Duodenal mucosa (tissue), 2 donors: ENCODE measurements at regions not wholly inside any gene's neighbourhood (a gene's known extent, or its start where the extent isn't known, plus 50 kb on each side); places are given as distances from the start of the nearest gene placed in this dataset.

Experiments
- H3K27ac ChIP-seq: one replicate; pipeline ENCODE4 v1.7.0; 2013; ENCODE audit warnings: low read depth, low read length
- H3K27me3 ChIP-seq, 2 donors: one replicate each; pipeline ENCODE4 v1.7.0; 2013; ENCODE audit warnings: low read length in 2 of 2, control low read depth in 1 of 2; ENCODE audit not compliant: insufficient read depth in 2 of 2, control insufficient read depth in 1 of 2
- H3K36me3 ChIP-seq, 2 donors: one replicate each; pipeline ENCODE4 v1.7.0; 2013; ENCODE audit warnings: low read length in 2 of 2, control low read depth in 1 of 2; ENCODE audit not compliant: insufficient read depth in 2 of 2, control insufficient read depth in 1 of 2
- H3K4me1 ChIP-seq, 2 donors: one replicate each; pipeline ENCODE4 v1.7.0; 2013; ENCODE audit warnings: low read length in 2 of 2, control low read depth in 1 of 2; ENCODE audit not compliant: insufficient read depth in 2 of 2, control insufficient read depth in 1 of 2
- H3K4me3 ChIP-seq, 2 donors: one replicate each; pipeline ENCODE4 v1.7.0; 2013; ENCODE audit warnings: low read length in 2 of 2, low read depth in 1 of 2
- H3K9ac ChIP-seq, 2 donors: one replicate each; pipeline ENCODE4 v1.7.0; 2013; ENCODE audit warnings: low read length in 2 of 2, low read depth in 1 of 2
- H3K9me3 ChIP-seq, 2 donors: one replicate each; pipeline ENCODE4 v1.7.0; 2013; ENCODE audit warnings: low read length in 2 of 2, control low read depth in 1 of 2; ENCODE audit not compliant: control insufficient read depth in 1 of 2

DNA sequence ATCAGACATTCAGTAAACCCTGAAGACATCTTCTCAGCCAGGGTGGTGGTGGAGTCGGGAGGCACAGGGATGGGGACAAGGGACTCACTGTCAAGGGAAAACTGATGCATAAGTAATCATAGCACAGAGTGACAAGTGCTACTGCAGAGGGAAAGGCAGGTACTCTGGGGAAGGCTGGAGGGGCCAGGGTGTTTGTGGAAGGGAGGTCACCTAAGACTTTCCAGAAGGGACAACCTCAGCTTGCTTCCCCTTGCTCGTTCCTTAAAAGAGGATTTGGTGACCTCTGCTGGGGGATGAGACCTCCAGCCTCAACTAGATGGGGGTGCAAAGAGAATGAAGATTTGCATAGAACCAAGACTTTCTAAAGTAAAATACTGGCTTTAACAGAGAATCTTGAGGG lies 99.5 kb downstream of the SLC4A3 start:
- no peak overlapping the region for H3K27ac ChIP-seq
- H3K4me3 ChIP-seq: no peak overlapping the region
- no peak overlapping the region for H3K9ac ChIP-seq
- no peaks in the 10 kb centered on the region for H3K9me3 ChIP-seq
- peaks cover 0 to 4% of the 10 kb centered on the region in 2 donors for H3K27me3 ChIP-seq
- no peaks in the 10 kb centered on the region for H3K36me3 ChIP-seq
- no peaks in the 10 kb centered on the region for H3K4me1 ChIP-seq

DNA sequence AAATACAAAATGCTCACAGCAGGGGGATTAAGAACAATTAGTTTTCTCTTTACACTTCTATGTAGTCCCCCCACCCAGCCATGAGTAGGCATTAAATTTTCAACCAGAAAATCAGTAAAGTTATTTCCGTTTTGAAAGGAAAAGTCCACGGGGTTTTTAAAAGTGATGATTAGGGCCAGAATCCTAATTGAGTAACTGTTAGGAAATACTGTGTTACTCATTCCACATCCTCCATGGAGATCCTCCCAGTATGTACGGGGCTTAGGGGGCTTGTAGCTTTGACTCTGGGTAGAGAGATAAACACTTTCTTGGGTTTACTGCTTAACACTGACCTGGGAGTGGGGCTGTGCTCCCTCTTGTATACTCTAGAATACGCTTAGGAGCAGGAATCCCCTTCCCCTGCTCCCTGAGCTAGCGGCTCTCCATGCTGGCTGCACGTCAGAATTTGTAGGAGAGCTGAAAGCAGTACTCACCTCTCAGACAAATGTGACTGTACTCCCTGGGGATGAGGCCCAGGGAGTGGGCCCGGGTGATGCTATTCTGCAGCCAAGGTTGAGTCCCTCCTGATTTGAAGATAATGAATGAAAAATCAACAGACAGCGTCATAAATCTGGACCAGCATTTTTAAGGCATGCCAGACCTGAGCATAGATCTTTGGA lies 100.5 kb downstream of the SLC4A3 start:
- Histone ChIP-seq H3K36me3 (no peaks in the 10 kb centered on the region), H3K9me3 (no peaks in the 10 kb centered on the region), H3K27ac (no peak overlapping the region), H3K27me3 (peaks cover 0 to 4% of the 10 kb centered on the region in 2 donors), H3K4me3 (no peak overlapping the region), H3K4me1 (no peaks in the 10 kb centered on the region), H3K9ac (no peak overlapping the region)

DNA sequence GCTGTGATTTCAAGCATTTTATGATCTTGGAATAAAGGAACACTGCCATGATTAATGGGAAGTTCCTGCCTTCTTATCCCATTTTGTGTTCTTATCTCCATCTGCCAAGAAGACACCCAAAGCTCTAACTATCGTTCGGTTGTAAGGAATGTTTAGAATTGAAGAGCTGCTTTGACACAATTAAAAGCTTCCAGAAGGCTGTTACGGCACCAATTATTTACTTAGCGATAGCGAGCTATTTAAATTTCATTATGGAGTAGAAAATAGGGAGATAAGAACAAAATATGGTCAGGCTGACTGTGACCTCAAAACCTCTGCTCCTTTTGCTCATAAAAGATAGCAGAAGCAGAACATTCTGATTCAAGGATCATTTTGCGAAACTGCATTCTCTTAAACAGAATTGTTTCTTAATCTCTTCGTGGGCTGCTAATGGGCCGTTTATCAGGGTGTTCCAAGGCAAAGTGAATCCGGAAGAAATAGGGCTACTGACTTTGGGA lies 101.6 kb downstream of the SLC4A3 start:
- no peak overlapping the region for H3K4me3 ChIP-seq
- H3K9me3 ChIP-seq: no peaks in the 10 kb centered on the region
- H3K9ac ChIP-seq: no peak overlapping the region

DNA sequence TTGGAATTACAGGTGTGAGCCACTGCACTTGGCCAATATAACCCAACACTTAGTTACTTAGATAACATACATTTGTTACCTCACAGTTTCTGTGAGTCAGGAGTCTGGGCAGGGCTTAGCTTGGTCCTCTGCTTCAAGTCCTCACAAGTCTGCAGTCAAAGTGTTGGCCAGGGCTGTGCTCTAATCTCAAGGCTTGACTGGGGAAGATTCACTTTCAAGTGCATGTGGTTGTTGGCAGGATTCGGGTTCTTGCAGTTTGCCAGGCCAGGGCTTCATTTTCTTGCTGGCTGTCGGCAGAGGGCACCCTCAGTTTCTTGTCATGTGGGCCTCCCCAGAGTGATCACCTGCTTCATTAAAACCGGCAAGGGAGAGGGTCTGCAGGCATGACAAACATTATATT lies 103.7 kb downstream of the SLC4A3 start:
- peaks cover 0 to 4% of the 10 kb centered on the region in 2 donors for H3K27me3 ChIP-seq
- H3K36me3 ChIP-seq: no peaks in the 10 kb centered on the region
- H3K4me3 ChIP-seq: no peak overlapping the region
- no peak overlapping the region for H3K9ac ChIP-seq
- no peak overlapping the region for H3K27ac ChIP-seq
- no peaks in the 10 kb centered on the region for H3K4me1 ChIP-seq
- no peaks in the 10 kb centered on the region for H3K9me3 ChIP-seq

More for the DNA sequence above, 101.6 kb downstream of the SLC4A3 start:
- Histone ChIP-seq H3K27ac (no peak overlapping the region), H3K4me1 (no peaks in the 10 kb centered on the region), H3K36me3 (no peaks in the 10 kb centered on the region), H3K27me3 (peaks cover 0 to 4% of the 10 kb centered on the region in 2 donors)

DNA sequence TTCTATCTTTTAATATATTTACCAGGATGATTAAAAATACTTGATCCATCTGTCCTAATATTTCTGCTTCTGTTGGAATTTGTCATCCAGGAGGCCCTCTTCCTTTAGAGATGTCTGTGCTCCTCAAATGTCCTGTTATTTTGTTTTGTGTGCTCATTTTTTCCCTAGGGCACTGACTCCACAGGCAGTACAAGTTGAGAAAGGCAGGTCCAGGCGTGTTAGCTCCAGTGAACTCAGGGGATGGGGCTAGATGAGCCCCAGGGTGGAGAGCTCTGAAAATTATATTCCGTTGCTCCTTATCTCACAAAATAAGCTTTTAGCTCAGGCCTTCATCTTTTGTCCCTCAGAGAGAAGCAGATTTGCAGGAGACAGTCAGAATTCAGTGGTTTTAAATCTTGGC lies 105.7 kb downstream of the SLC4A3 start:
- Histone ChIP-seq H3K36me3 (no peaks in the 10 kb centered on the region), H3K27me3 (peaks cover 0 to 4% of the 10 kb centered on the region in 2 donors), H3K4me3 (no peak overlapping the region), H3K9me3 (no peaks in the 10 kb centered on the region), H3K4me1 (no peaks in the 10 kb centered on the region), H3K9ac (no peak overlapping the region), H3K27ac (no peak overlapping the region)

DNA sequence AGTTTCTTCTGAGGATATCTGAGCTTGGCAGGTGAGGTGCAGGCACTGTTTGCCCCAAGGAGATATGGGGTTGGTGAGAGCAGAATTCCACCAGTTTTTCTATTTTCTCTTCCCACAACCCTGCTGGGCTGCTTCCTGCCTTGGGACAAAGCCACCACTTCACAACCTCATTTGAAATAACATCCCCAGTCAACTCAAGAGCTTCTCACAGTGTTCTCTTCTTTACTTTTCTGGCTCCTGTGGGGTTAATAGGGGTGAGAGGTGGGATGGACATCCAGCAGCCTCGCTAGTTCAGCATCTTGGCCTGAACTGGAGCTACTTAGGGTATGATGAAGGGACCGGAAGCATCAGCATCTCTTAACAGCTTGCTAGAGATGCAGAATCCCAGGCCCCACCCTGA lies 106.3 kb downstream of the SLC4A3 start:
- Histone ChIP-seq H3K4me3 (no peak overlapping the region), H3K36me3 (no peaks in the 10 kb centered on the region), H3K4me1 (no peaks in the 10 kb centered on the region), H3K27ac (no peak overlapping the region), H3K9ac (no peak overlapping the region), H3K9me3 (no peaks in the 10 kb centered on the region), H3K27me3 (peaks cover 0 to under 1% of the 10 kb centered on the region in 2 donors)

DNA sequence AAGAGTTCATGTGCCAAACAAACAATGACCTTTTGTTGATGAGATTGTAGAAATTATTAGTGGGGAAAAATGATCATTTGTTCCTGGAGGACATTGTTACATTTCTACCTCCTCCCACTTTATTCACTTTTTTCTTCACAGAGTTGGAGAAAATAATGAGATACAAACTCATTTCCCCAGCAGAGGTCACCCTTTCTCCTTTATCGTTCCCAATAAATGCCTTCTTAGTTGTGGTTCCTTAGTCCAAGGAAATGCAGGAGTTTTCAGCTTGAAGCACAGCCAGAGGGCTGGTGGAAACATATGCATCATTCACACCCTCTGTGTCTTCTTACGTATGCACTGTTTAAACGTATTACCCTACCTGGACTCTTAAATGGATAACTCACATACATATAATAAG lies 108.8 kb downstream of the SLC4A3 start:
- Histone ChIP-seq H3K27ac (no peak overlapping the region), H3K9ac (no peak overlapping the region), H3K4me3 (no peak overlapping the region), H3K36me3 (no peaks in the 10 kb centered on the region), H3K4me1 (no peaks in the 10 kb centered on the region), H3K27me3 (no peaks in the 10 kb centered on the region), H3K9me3 (no peaks in the 10 kb centered on the region)

DNA sequence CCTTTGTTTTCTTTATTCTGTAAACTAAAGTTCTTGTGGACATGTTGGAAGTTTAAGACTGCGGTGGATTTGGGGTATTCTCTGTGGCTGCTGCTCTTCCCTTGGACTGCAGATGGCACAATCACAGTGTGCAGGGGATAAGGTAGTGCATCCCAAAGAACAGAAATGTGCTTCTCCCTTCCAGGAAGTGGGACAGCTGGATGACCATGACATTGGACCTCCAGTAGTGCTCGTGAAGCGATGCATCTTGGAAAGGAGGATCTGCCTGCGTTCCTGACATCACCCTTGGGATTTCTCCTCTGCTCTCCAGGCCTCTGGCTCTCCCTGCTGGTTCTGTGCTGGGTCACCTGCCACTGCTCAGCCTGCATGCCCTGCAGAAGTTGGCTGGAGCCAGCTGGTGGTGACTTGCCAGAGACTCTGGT lies 109.9 kb downstream of the SLC4A3 start:
- Histone ChIP-seq H3K4me1 (no peaks in the 10 kb centered on the region), H3K27me3 (no peaks in the 10 kb centered on the region), H3K36me3 (no peaks in the 10 kb centered on the region), H3K4me3 (no peak overlapping the region), H3K9ac (no peak overlapping the region), H3K27ac (no peak overlapping the region), H3K9me3 (no peaks in the 10 kb centered on the region)

DNA sequence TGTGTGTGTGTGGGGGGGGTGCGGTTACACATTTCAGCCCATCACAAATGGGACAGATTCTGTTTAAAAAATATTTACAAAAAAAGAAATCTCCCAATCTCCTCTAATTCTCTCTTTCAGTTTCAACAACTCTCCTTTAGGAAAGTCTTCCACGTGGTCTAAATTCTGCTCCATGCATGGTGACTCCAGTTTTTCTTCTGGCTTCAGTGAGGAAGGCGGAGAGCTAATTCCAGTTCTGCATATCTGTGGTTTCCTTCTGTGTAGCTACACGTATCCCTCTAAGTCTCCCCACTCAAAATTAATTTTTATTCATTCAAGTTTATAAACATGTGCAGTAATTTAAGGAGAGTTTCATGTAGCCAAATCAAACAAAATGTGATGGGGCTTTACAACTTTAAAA lies 111.6 kb downstream of the SLC4A3 start:
- Histone ChIP-seq H3K4me1 (no peaks in the 10 kb centered on the region), H3K9me3 (no peaks in the 10 kb centered on the region), H3K27me3 (no peaks in the 10 kb centered on the region), H3K9ac (no peak overlapping the region), H3K27ac (no peak overlapping the region), H3K36me3 (no peaks in the 10 kb centered on the region), H3K4me3 (no peak overlapping the region)

DNA sequence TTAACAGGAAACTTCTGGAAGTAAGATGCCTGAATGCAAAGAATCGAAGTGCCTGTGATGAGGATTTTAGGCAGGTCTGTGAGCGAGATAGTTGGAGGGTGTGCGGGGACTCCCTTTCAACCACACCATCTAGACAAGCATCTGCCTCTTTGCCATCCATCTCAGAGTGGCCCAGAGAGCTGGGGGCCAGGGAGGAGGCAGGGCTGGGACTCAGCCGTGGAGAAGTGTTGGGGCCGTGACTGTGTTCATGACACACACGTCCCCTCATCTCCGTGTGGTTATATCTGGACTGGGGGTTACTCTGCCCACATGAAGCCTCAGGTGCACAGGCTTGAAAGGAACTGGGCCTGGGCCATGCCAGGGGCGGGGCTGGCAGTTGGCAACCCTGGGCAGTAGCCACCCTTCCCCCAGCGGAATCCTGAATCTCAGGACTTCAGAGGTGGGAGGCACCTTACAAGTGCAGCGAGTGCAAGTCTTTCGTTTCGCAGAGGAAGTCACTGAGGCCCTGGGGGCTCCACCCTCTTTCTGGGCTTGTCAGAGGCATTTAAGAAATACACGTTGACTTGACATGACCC lies 112.5 kb downstream of the SLC4A3 start:
- no peaks in the 10 kb centered on the region for H3K36me3 ChIP-seq
- no peak overlapping the region for H3K4me3 ChIP-seq
- H3K4me1 ChIP-seq: no peaks in the 10 kb centered on the region
- no peak overlapping the region for H3K9ac ChIP-seq
- H3K27ac ChIP-seq: no peak overlapping the region
- H3K9me3 ChIP-seq: no peaks in the 10 kb centered on the region
- H3K27me3 ChIP-seq: peaks cover 3 to 5% of the 10 kb centered on the region in 2 donors
